BJ (cell line): ENCODE measurements at regions not wholly inside any gene's neighbourhood (a gene's known extent, or its start where the extent isn't known, plus 50 kb on each side); places are given as distances from the start of the nearest gene placed in this dataset. TPM values are rescaled to one million over a fixed set of nuclear protein-coding genes. Genes with fewer than 3 reads are reported as not detected.

Experiments used
- CTCF ChIA-PET: fragments of 350-600 bp; formaldehyde crosslinking; extraction: SDS; loops from one replicate; lab custom pipeline; 2021; ENCODE audit warnings: antibody characterized with exemption, inconsistent platforms; lab: Yijun Ruan, JAX
- POLR2A ChIA-PET: fragments of 300-600 bp; sonication (Branson Sonifier 250); formaldehyde crosslinking; extraction: SDS; loops from one replicate; lab custom pipeline; 2021; ENCODE audit warnings: antibody characterized with exemption; lab: Charles Lee
- DNase-seq: peaks from one replicate; pipeline ENCODE4 v3.0.0-alpha.2; 2011; ENCODE audit warnings: low read depth
- H3K27me3 ChIP-seq: 2 replicates; pipeline ENCODE4 v1.6.0; 2011; ENCODE audit warnings: low read length; ENCODE audit not compliant: control insufficient read depth, insufficient read depth
- H3K36me3 ChIP-seq: 2 replicates; pipeline ENCODE4 v1.5.1; 2011; ENCODE audit warnings: low read length; ENCODE audit not compliant: control insufficient read depth, insufficient read depth
- H3K4me3 ChIP-seq: 2 replicates; pipeline ENCODE4 v1.5.1; 2011; ENCODE audit warnings: low read depth, mild to moderate bottlenecking, control low read depth, low read length
- small RNA-seq: library from RNA; depleted of rRNA; stranded (forward); fragments of <200 nt; gene quantifications from one replicate; pipeline ENCODE3, GENCODE V24; 2012; ENCODE audit warnings: low replicate concordance, low read depth; ENCODE audit not compliant: insufficient read length
- TF ChIP-seq, protein P1 (sequence below): IDR thresholded peaks from 2 replicates; pipeline ENCODE4 v1.5.1; 2011; ENCODE audit warnings: low read depth, mild to moderate bottlenecking, control low read depth, inconsistent platforms, low read length, moderate library complexity; ENCODE audit not compliant: insufficient read depth

DNA sequence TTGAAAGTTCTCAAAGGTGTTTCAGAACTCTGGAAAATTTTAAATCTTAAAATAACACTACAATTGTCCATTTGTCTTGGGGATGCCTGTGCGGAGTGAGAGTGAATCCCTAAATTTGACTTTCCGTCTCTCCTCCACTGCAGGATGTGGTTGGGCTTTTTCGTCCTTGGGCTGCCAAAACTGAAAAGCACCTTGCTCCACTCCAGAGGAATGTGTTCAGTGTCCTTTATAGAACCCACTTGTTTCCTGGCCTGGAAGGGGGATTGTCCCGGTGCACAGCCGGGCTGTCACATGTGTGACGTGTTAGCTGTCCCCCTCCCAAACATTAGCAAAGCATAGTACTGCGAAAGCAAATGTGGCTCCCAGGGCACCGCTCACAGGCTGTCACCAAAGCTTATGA, 69.6 kb upstream of the ATP10A start:
- H3K36me3 ChIP-seq, result no peaks in the 10 kb centered on the region
- CTCF ChIA-PET, result interaction anchor here (0.7 to 2.4 kb wide), 12 partner anchors 12 to 424 kb away, joined by 3 to 19 read pairs (median 4); partner anchors contain the start of gene ATP10A
- POLR2A ChIA-PET, result no interaction called here
- no peak for DNase-seq
- no peak overlapping the region for H3K4me3 ChIP-seq
- H3K27me3 ChIP-seq, result no peaks in the 10 kb centered on the region
- TF ChIP-seq, protein P1, sequence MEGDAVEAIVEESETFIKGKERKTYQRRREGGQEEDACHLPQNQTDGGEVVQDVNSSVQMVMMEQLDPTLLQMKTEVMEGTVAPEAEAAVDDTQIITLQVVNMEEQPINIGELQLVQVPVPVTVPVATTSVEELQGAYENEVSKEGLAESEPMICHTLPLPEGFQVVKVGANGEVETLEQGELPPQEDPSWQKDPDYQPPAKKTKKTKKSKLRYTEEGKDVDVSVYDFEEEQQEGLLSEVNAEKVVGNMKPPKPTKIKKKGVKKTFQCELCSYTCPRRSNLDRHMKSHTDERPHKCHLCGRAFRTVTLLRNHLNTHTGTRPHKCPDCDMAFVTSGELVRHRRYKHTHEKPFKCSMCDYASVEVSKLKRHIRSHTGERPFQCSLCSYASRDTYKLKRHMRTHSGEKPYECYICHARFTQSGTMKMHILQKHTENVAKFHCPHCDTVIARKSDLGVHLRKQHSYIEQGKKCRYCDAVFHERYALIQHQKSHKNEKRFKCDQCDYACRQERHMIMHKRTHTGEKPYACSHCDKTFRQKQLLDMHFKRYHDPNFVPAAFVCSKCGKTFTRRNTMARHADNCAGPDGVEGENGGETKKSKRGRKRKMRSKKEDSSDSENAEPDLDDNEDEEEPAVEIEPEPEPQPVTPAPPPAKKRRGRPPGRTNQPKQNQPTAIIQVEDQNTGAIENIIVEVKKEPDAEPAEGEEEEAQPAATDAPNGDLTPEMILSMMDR, result no peak

DNA sequence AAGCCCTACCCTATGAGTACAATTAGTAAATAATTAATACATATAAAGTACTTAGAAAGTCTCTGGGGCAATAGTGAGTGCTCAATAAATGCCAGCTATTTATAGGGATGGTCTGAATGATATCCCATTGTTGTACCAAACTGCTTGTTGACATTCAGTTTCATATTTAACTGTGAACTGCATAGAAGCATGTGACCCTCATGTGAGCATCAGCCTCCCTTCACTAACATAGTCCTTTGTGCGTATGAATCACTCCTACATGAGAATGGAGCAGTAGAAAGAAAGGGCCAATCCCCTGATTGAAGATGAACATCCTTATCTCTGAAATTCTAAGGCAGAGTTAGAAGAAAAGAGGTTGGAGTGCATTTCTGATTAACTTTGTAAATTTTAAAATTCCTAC, 68.7 kb upstream of the ATP10A start:
- CTCF ChIA-PET, result interaction anchor here (1.3 to 2.4 kb wide), 5 partner anchors 148 to 329 kb away, joined by 3 to 14 read pairs (median 5); no protein-coding TSS in a partner anchor
- no peak for DNase-seq
- Histone ChIP-seq H3K4me3 (no peak overlapping the region), H3K36me3 (no peaks in the 10 kb centered on the region), H3K27me3 (no peaks in the 10 kb centered on the region)
- POLR2A ChIA-PET, result no interaction called here
- TF ChIP-seq, protein P1, result no peak

DNA sequence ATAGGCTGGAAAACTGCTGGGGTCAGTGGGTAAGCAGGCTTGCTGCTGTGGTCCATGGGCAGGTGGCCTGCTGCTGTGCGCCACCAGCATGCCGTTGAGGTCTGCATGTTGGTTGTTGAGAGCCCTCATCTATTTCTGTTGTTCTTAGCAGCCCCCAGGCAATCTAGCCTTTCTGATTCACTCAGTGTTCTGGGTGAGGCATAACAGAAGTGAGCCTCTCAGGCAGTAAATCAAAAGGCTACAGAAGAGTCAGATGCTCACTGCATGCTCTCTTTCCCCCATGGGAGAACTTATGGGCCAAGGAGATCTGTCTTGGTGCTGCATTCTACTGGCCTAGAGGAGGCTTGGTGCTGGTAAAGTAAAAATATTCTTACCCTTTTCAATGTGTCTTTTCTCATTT, 67.8 kb upstream of the ATP10A start:
- POLR2A ChIA-PET, result no interaction called here
- no peak for DNase-seq
- CTCF ChIA-PET, result interaction anchor here (0.6 kb wide), 1 partner anchor 68 kb away, joined by 4 read pairs; the partner anchor contains the start of gene ATP10A
- Histone ChIP-seq H3K4me3 (no peak overlapping the region), H3K36me3 (no peaks in the 10 kb centered on the region), H3K27me3 (no peaks in the 10 kb centered on the region)
- TF ChIP-seq, protein P1, result no peak

Small RNA genes in the stretch of these regions (small RNA-seq; reads per million reads assigned to genes)
- not detected for gene RF00554
